GM19467 (cell line): ENCODE measurements at regions not wholly inside any gene's neighbourhood (a gene's known extent, or its start where the extent isn't known, plus 50 kb on each side); places are given as distances from the start of the nearest gene placed in this dataset.
A peak's percentile ranks its signal among the peaks of the same experiment; 100 is the strongest.

Experiments
- ATAC-seq: cut with Tn5 transposase; IDR thresholded peaks from one replicate; pipeline ENCODE4 v1.9.1; 2021; ENCODE audit warnings: mild to moderate bottlenecking, moderate library complexity; ENCODE audit not compliant: unreplicated experiment

GRCh38 chr11:112580864-112581263 is 320.2 kb upstream of the PLET1 start:
- ATAC-seq, result no peak

GRCh38 chr11:112581747-112582146 is 321.1 kb upstream of the PLET1 start:
- ATAC-seq, result no peak

GRCh38 chr11:112582366-112582765 is 321.7 kb upstream of the PLET1 start:
- no peak for ATAC-seq

GRCh38 chr11:112583261-112583893 is 322.7 kb upstream of the PLET1 start:
- peak; percentile 88 for ATAC-seq

- no peak for ATAC-seq
Observed at GRCh38 chr11:112584672-112585071, 324.0 kb upstream of the PLET1 start.

- ATAC-seq, result no peak
Observed at GRCh38 chr11:112587664-112588063, 327.0 kb upstream of the PLET1 start.

GRCh38 chr11:112588252-112588694 is 327.6 kb upstream of the PLET1 start:
- no peak for ATAC-seq

- ATAC-seq, result no peak
Observed at GRCh38 chr11:112589155-112589554, 328.5 kb upstream of the PLET1 start.

- ATAC-seq, result no peak
Observed at GRCh38 chr11:112590764-112591163, 330.1 kb upstream of the PLET1 start.

GRCh38 chr11:112593440-112593839 is 332.8 kb upstream of the PLET1 start:
- ATAC-seq, result no peak

- no peak for ATAC-seq
Observed at GRCh38 chr11:112596324-112596723, 335.7 kb upstream of the PLET1 start.

GRCh38 chr11:112597286-112597790 is 336.7 kb upstream of the PLET1 start:
- ATAC-seq, result no peak

- ATAC-seq, result no peak
Observed at GRCh38 chr11:112599265-112599664, 338.6 kb upstream of the PLET1 start.

GRCh38 chr11:112599856-112600533 is 339.3 kb upstream of the PLET1 start:
- ATAC-seq, result no peak

- no peak for ATAC-seq
Observed at GRCh38 chr11:112605093-112605666, 344.5 kb upstream of the PLET1 start.

GRCh38 chr11:112606656-112607055 is 346.0 kb upstream of the PLET1 start:
- ATAC-seq, result no peak

- ATAC-seq, result no peak
Observed at GRCh38 chr11:112608509-112608908, 347.8 kb upstream of the PLET1 start.

GRCh38 chr11:112610494-112610893 is 349.8 kb upstream of the PLET1 start:
- ATAC-seq, result no peak

GRCh38 chr11:112610996-112611750 is 350.0 kb upstream of the NCAM1 start:
- no peak for ATAC-seq

GRCh38 chr11:112611771-112612170 is 349.4 kb upstream of the NCAM1 start:
- ATAC-seq, result no peak

- ATAC-seq, result no peak
Observed at GRCh38 chr11:112612250-112612849, 348.9 kb upstream of the NCAM1 start.
